ENCODE measurements at regions not wholly inside any gene's neighbourhood (a gene's known extent, or its start where the extent isn't known, plus 50 kb on each side); places are given as distances from the start of the nearest gene placed in this dataset.

DNA sequence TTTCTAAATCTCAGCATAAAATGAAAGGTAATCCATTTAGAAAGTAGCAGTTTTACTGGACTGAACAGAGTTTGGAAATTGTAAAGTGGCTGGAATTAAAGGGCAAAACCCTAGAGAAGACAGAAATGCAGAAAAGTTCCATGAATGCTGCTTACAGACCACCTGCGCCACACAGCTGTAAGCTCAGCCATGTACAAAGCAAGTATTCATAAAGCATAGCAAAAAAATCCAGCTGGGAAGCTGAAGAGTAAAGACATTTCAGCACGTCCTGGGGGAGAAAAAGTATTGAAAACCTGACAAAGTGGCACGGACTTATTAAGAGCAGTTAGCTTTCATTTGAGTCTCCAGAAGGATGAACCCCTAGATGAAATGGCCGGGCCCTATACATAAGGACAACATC, 220.1 kb upstream of the CNTN5 start:
- no peak for DNase-seq

DNA sequence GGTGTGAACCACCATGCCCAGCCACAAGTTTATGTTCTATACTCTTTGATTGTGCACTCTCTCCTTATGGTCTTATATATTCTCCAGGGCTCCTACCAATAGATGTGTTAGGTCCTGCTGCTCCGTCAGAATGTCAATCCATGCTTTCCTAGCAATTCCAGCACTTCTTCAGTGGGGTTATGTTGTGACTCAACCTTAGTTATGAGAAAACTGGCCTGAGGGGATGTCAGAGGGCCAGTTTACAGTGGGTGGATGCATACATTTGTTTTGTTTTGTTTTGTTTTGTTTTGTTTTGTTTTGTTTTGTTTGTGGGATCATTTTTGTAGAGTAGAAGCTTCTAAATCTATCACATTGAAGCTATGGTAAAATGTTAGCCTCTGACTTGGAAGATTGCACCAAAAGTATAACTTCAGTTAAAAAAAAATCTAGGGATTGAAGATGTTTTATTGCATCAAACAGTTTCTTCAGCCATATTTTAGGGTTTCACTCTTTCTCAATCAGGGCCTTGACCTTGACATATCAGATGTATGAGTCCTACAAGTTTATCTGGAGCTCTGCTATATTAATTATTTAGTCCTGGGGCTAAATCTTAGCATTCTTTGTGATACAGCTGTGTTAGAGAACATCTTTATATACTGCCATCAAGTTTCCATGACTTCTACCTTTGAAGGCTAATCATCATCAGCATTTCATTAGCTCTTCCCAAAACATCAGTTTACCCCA, 191.6 kb upstream of the CNTN5 start:
- no peak for DNase-seq

DNA sequence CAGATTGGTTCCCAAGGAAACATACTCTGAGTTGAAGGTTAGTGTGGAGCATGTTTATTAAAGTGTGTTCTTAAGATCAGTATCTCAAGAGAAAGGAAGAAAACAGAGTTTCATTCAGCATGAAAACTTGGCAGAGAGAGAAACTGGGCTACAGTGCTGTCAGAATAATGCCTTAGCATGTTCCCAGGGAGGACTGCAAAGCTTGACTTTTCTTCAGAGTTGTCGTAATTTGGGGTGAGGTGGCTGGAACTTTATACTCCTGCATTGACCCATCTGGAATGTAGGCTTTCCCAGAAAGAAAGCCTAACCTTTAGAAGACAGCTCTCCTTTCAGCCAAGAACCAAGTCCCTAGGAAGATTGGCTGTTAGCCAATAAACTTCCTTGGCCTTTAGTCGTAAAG, 190.8 kb upstream of the CNTN5 start:
- no peak for DNase-seq

DNA sequence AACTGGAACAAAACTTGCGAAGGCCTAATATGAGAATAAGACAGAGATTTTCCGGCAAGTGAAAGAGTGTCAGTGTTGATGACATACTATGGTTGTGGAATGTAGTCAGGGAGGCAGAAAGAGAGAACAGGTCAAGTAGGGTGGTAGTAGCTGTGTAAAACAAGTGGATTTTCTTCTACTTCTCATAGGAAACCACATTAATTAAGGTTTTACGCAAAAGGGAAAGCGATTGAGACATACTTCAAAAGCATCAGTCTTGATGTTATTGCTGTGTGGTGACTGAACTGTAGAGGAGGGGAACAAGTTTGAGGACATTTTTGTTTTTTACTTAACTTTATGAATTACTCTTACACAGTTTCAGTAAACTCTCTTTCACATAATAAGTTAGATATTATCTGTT, 186.0 kb upstream of the CNTN5 start:
- DNase-seq = no peak

DNA sequence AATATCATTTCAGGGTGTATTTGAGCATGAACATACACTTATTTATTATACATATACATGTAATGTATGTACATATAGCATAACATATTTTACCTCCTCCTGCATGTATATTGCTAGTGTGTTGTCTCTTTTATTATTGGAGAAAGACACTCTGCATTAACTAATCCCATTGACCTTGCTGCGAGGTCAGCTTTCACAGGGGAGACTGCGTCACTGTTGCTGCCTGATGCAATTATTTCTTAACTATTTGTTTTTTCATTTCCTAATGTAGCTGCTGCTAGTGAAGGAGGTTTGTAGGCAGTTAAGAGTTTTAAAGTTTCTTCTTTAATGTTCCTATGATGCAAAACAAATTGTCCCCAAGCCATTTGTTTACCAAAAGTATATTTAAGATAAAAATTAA, 185.4 kb upstream of the CNTN5 start:
- DNase-seq = no peak

DNA sequence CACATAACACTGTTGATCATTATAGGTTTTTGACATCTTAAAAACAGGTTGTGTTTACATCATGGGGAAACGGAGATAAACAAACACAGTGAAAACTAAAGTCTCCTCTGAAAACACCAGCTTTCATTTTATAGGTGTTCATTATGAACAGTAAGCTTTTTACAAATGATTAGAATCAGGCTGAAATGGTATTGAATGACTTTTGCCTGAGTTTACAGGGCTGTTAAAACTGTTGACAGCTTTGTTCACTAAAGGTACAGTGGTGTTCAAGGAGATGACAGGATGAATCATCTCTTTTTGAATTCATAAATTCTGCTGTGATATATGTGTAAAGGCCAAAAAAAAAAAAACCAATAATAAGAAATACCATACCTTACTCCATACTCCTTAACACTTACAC, 184.6 kb upstream of the CNTN5 start:
- no peak for DNase-seq

DNA sequence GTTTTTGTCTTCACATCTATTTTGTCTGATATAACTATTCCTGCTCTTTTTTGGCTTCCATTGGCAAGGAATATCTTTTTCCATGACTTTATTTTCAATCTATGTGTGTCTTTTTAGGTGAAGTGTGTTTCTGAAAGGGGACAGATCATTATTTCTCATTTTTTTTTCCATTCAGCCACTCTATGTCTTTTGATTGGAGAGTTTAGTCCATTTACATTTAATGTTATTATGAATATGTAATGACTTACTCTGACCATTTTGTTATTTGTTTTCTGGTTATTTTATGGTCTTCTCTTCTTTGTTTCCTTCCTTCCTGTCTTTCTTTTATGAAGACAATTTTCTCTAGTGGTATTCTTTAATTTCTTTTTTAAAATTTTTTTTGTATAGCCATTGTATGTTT, 178.6 kb upstream of the CNTN5 start:
- no peak for DNase-seq

DNA sequence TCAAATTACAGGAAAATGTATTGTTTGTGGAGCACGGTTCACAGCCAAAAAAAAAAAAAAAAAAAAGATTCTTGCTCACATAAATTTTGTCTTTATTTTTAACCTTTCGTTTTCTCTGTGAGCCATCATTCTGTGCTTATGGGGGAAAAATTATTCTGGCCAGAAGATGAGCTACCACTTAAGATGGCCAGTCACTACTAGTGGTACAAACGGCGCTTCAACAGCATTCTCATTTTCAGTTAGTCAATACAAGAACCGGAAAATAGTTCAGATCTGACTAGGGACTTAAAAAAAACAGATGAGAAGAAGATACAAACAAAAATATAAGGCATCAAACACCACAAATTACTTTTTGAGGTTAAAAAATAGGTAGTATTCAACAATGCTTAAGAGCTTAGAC, 158.6 kb upstream of the CNTN5 start:
- DNase-seq = no peak

DNA sequence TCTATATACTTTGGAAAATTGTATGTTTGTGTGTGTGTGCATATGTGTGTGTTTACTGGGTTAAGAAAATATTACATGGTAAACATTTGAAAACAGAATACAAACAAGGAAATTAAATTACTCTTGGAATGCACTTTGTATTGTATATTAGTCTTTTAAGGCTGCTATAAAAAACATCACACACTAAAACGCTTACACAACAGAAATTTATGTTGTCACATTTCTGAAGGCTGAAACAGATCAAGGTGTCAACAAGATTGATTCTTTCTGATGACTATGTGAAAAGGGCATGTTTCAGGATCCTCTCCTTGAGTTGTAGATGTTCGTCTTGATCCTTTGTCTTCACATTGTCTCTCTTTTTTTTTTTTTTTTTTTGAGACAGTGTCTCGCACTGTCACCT, 149.1 kb upstream of the CNTN5 start:
- no peak for DNase-seq

DNA sequence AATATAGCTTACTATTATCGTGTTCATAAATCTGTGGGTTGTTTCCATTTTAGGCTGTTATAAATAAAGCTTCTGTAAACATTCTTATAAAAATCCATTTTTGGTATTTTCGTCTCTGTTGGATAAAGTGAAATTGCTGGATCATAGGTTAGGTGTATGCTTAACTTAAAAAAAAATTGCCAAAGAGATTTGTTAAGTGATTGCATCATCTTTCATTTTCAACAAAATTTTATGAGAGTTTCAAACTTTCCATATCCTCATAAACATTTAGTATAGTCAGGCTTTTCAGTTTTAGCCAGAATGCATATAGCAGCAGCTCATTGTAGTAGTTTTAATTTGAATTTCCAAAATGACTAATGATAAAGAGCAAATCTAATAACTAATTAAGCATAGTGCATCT, 146.7 kb upstream of the CNTN5 start:
- DNase-seq = no peak

DNA sequence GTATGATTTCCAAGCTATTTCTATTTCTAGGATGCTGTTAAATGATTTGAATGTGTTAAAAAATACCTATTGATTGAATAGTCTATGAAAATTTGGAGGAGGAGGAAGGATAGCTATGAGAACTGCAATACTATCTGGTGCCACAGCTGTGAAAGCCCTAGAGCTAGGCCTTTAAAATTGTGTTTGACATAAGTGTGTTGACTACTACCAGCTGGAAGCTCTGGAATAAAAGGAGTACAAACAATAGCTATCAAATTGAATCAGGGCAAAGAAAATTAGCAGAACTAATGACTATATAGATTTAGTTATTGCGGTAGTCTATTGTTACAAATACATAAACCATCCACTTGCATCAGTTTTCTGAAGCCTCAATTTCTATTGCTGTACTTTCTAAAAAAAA, 124.8 kb upstream of the CNTN5 start:
- no peak for DNase-seq

DNA sequence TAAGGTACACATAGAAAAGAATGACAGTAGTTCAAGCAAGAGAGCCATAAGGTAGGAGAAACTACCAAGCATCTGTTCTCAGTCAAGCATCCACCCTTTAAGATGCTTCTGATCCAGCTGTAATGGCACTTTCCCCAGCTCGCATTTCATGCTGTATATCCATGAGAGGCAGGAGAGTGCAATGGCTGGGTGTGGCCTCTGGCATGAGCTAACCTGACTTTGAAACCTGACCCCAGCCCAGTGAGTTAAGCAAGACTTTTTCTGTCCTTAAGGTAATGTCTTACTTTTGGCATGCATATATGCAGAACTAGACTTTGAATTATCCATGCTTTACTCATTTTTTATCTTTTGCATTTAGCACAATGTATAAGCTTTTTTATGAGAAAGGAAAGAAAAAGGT, 79.8 kb upstream of the CNTN5 start:
- peak; percentile 77 for DNase-seq

DNA sequence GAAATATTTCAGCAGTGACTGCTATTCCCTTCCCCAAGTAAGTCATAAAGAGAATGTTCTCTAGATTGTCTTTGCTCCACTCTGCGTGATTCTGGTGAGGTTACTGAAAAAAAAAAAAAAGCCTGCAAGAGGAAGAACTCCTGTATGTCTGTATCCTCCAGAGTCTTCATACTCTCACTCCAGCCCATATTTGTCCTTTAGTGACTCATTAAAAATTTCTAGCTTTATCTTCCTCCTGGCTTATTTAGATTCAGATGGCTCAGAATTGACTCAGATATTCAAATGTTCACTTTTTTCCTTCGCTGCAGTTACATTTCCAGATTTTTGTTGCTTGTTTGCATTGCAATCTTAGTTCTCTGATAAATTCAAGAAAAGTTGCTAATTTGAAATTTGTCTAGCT, 76.3 kb upstream of the CNTN5 start:
- no peak for DNase-seq

DNA sequence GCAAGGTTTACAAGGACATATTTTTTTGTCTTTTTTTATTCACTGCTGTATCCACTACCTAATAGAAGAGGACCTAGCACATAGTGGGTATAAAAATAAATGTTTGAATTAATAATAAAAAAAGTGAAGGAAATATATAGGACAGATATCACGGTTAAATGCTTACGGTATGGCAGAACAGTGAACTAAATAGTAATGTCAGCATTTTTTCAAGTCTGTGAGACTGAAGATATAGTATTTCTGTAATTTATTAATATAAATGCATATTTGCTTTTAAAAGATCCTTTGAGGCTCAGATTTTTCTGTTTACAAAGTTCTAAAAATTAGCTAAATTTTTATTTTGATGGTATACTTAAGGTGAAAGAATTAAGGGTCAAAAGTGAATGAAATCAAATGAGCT, 68.6 kb upstream of the CNTN5 start:
- no peak for DNase-seq

DNA sequence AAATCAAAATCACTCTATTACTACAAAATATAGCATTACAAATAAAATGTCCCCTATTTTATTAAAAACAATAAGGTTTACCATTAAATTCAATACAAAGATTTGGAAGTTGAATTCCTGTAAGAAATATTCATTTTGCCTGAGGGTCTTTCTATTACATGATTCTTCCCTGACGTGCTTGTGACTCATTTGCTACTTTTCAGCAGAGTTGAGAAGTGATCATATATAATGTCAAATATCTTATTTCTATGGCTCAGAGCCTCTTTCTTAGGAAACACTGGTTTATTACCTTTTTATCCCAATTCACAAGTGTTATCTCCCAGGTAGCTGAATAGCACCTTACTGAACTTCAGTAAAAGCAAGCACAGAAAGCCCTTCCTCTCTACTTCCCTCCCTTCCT, 65.2 kb upstream of the CNTN5 start:
- no peak for DNase-seq

DNA sequence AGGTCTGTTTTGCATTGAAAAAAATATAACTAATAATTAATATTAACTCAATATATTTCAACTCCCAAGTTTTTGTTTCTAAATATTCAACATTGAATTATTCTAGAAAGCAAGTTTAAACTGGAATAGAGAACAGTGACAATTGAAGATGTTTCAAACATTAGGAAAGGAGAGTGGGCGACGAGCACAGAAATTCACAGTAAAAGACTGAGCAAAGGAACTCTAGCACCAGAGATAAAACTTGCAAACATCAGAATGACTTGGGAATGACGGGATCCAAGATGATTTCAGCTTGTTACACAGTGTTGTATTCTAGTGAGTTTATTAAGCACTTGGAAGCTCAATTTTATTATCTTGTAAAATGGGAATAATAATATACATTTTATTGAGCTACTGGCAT, 56.6 kb upstream of the CNTN5 start:
- DNase-seq = no peak

DNA sequence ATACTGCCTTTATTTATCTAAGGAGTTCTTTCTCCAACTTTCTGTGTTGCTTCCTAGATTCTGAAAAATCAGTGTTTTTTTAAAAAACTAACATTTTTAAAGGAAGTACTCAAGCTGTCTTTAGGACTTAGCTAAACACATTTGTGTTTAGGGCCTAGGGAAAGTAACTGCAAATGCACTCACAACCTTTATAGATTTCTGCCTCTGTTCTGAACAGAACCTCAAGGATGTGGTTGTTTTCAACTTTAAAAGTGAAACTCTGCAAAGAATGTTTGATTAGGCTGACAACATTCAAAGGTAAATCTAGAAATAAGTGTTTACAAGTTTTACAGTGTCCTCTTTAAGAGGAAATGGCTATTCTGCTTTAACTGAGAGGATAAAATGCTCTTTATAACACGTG, 55.4 kb upstream of the CNTN5 start:
- DNase-seq = no peak

DNA sequence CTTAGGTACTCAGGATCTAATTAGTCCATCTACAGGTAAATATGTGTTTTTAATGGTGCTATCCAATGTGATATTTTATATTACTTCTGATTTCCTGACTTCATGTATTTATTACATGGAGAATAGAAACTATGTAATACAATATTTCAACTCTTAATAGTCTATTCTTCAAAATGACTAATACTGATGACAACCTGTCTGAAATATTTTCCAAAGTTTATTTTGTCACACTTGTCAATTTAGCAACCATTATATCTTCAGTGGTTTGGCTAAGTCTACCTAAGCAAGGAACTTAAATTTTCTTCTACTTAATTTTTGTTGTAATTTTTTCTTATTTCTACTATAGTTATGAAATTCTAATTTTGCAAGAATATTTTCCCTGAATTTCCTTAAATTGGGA, 55.0 kb upstream of the CNTN5 start:
- no peak for DNase-seq

DNA sequence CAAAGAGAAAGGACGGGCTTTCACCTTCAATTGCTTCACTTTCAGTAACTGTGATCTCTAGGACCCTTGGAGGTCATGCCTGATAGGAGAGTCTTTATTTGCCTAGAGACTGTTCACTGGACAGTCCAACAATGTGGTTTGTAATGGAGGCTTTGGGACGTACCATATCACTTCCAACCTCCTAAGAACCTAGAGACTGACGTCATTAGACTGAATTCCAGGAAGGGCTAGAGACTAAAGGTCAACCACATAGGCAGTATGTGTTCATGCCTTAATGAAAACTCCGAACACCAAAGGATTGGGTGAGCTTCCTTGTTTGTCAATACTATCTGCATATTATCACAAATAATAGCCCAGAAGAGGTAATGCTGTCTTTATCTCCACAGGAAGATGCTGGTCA, 53.7 kb upstream of the CNTN5 start:
- DNase-seq = no peak

Data from islet precursor cell (in vitro differentiated cells).